ENCODE measurements at regions not wholly inside any gene's neighbourhood (a gene's known extent, or its start where the extent isn't known, plus 50 kb on each side); places are given as distances from the start of the nearest gene placed in this dataset.

- TF ChIP-seq EGR1 (conservative IDR thresholded peaks at IDR 0.05) (no peak), EZH2 (IDR thresholded peaks at IDR 0.05; ENCODE audit: borderline replicate concordance, low read depth, low read length) (no peak), CTCF (IDR thresholded peaks at IDR 0.05 in 2 of 3, conservative IDR thresholded peaks at IDR 0.05 in 1 of 3; ENCODE audit: insufficient read depth in 2 of 3, low read depth in 1 of 3, low read length in 3 of 3) (no peak), HMG20A (CRISPR knock-in tag; conservative IDR thresholded peaks at IDR 0.05) (no peak)
Observed at GRCh38 chr6:103925317-103925716, 934.4 kb downstream of the HACE1 start.
